OCI-LY7 (cell line): ENCODE measurements at regions not wholly inside any gene's neighbourhood (a gene's known extent, or its start where the extent isn't known, plus 50 kb on each side); places are given as distances from the start of the nearest gene placed in this dataset.
A peak's percentile ranks its signal among the peaks of the same experiment; 100 is the strongest.

ENCODE experiments used
- BruUV-seq: library from RNA; stranded (reverse); fragments of 400-500 nt; replicated peaks from 2 replicates; lab custom pipeline; 2021; lab: Mats Ljungman, UMichigan
- CTCF ChIA-PET: fragments of 300-600 bp; sonication (Branson Sonifier 250); formaldehyde crosslinking; loops from one replicate; lab custom pipeline; 2022; ENCODE audit warnings: antibody characterized with exemption; ENCODE audit not compliant: unreplicated experiment; lab: Charles Lee
- POLR2A ChIA-PET: fragments of 300-600 bp; sonication (Branson Sonifier 250); formaldehyde crosslinking; loops from one replicate; lab custom pipeline; 2022; ENCODE audit warnings: antibody characterized with exemption; lab: Charles Lee
- DNase-seq: peaks from one replicate; pipeline ENCODE4 v3.0.0-alpha.2; 2015; ENCODE audit warnings: low spot score
- H2AFZ ChIP-seq: fragments of 200-600 bp; sonication (generic), shearing (Covaris generic); 2 replicates; pipeline ENCODE4 v1.6.1; 2014; ENCODE audit warnings: mild to moderate bottlenecking, antibody characterized with exemption, low read length, moderate library complexity
- H3K27ac ChIP-seq: fragments of 200-600 bp; sonication (generic); 2 replicates; pipeline ENCODE4 v1.5.1; 2014; ENCODE audit warnings: mixed run types, low read depth, mild to moderate bottlenecking, moderate library complexity, low read length, inconsistent platforms; ENCODE audit not compliant: poor library complexity, severe bottlenecking
- H3K36me3 ChIP-seq: fragments of 200-600 bp; sonication (generic); 2 replicates; pipeline ENCODE4 v1.6.1; 2014; ENCODE audit warnings: mild to moderate bottlenecking, antibody characterized with exemption, low read length, moderate library complexity, mixed read lengths; ENCODE audit not compliant: insufficient read depth
- H3K4me1 ChIP-seq: fragments of 200-600 bp; sonication (generic); 2 replicates; pipeline ENCODE4 v1.5.1; 2014; ENCODE audit warnings: mild to moderate bottlenecking, low read length; ENCODE audit not compliant: insufficient read depth, poor library complexity, severe bottlenecking
- H3K4me2 ChIP-seq: fragments of 200-600 bp; sonication (generic); 2 replicates; pipeline ENCODE4 v1.6.1; 2014; ENCODE audit warnings: mild to moderate bottlenecking, low read length
- H3K4me3 ChIP-seq: fragments of 200-600 bp; sonication (generic); 2 replicates; pipeline ENCODE4 v1.5.1; 2014; ENCODE audit warnings: mild to moderate bottlenecking, low read depth, low read length; ENCODE audit not compliant: poor library complexity, severe bottlenecking
- H3K79me2 ChIP-seq: fragments of 200-600 bp; sonication (generic); 2 replicates; pipeline ENCODE4 v1.6.1; 2016; ENCODE audit warnings: low read depth, mild to moderate bottlenecking, low read length, moderate library complexity, mixed read lengths; ENCODE audit not compliant: insufficient read depth
- H3K9me2 ChIP-seq: fragments of 200-600 bp; sonication (generic); 2 replicates; pipeline ENCODE4 v1.6.1; 2016; ENCODE audit warnings: mild to moderate bottlenecking, low read length, mixed read lengths; ENCODE audit not compliant: insufficient read depth
- H3K9me3 ChIP-seq: fragments of 200-600 bp; sonication (generic); 2 replicates; pipeline ENCODE4 v1.6.1; 2014; ENCODE audit warnings: mild to moderate bottlenecking, mixed run types, low read length, mixed read lengths
- H4K20me1 ChIP-seq: fragments of 200-600 bp; sonication (generic); 2 replicates; pipeline ENCODE4 v1.6.1; 2014; ENCODE audit warnings: mild to moderate bottlenecking, antibody characterized with exemption, low read length, moderate library complexity, mixed read lengths; ENCODE audit not compliant: insufficient read depth
- CTCF ChIP-seq: fragments of 200-600 bp; sonication (generic); conservative IDR thresholded peaks from 2 replicates; pipeline ENCODE4 v1.5.1; 2014; ENCODE audit warnings: mild to moderate bottlenecking, antibody characterized with exemption, low read length, moderate library complexity, mixed read lengths
- EZH2phosphoT487 ChIP-seq: fragments of 200-600 bp; sonication (generic); IDR thresholded peaks from 2 replicates; pipeline ENCODE4 v1.6.1; 2018; ENCODE audit warnings: low read depth, borderline replicate concordance, mild to moderate bottlenecking, mixed run types, antibody characterized with exemption, low read length, moderate library complexity, mixed read lengths
- intact Hi-C: fragments of 100-400 bp; cut with micrococcal nuclease; formaldehyde crosslinking; loops from one replicate; pipeline ENCODE4 v1.10.0; 2022; ENCODE audit not compliant: unreplicated experiment

GRCh38 chr12:94795044-94795443 is 144.7 kb upstream of the TMCC3 start:
- Histone ChIP-seq H3K79me2 (no peaks in the 10 kb centered on the region), H3K4me3 (no peak overlapping the region), H3K36me3 (no peaks in the 10 kb centered on the region), H3K9me2 (no peaks in the 10 kb centered on the region), H3K4me1 (peaks cover 44% of the 10 kb centered on the region), H3K9me3 (no peaks in the 10 kb centered on the region), H2AFZ (peak overlapping the region; percentile 59), H3K4me2 (peak overlapping the region; percentile 39), H4K20me1 (no peaks in the 10 kb centered on the region), H3K27ac (peak overlapping the region; percentile 21)
- CTCF ChIA-PET: no interaction called here
- no TSS peak for BruUV-seq
- POLR2A ChIA-PET: interaction anchor here (0.9 to 1.1 kb wide), 2 partner anchors 11 to 35 kb away, joined by 3 to 4 read pairs; no protein-coding TSS in a partner anchor
- intact Hi-C loops: no loop called here
- TF ChIP-seq CTCF (no peak), EZH2phosphoT487 (no peak)
- DNase-seq: peak; percentile 55

- Histone ChIP-seq H3K4me3 (no peak overlapping the region), H3K4me2 (no peak overlapping the region), H2AFZ (no peak overlapping the region), H3K9me3 (no peaks in the 10 kb centered on the region), H3K27ac (no peak overlapping the region), H3K9me2 (no peaks in the 10 kb centered on the region), H3K4me1 (peaks cover 47% of the 10 kb centered on the region), H4K20me1 (no peaks in the 10 kb centered on the region), H3K36me3 (no peaks in the 10 kb centered on the region), H3K79me2 (no peaks in the 10 kb centered on the region)
- intact Hi-C loops: no loop called here
- BruUV-seq: no TSS peak
- DNase-seq: no peak
- TF ChIP-seq EZH2phosphoT487 (no peak), CTCF (no peak)
- POLR2A ChIA-PET: interaction anchor here (0.5 to 1.1 kb wide), 2 partner anchors 8 to 1800 kb away, joined by 3 to 4 read pairs; no protein-coding TSS in a partner anchor
- CTCF ChIA-PET: no interaction called here
Measured at GRCh38 chr12:94793191-94793595, 142.8 kb upstream of the TMCC3 start.

GRCh38 chr12:94792693-94793092 is 142.3 kb upstream of the TMCC3 start:
- H3K4me3 ChIP-seq: no peak overlapping the region
- H3K9me3 ChIP-seq: no peaks in the 10 kb centered on the region
- TF ChIP-seq CTCF: no peak
- TF ChIP-seq EZH2phosphoT487: no peak
- no peak overlapping the region for H3K27ac ChIP-seq
- H2AFZ ChIP-seq: no peak overlapping the region
- DNase-seq: no peak
- no peak overlapping the region for H3K4me2 ChIP-seq
- POLR2A ChIA-PET: interaction anchor here (0.5 to 1.1 kb wide), 4 partner anchors 8 to 1800 kb away, joined by 3 to 4 read pairs (median 3); no protein-coding TSS in a partner anchor
- H3K4me1 ChIP-seq: peaks cover 51% of the 10 kb centered on the region
- no peaks in the 10 kb centered on the region for H3K9me2 ChIP-seq
- H4K20me1 ChIP-seq: no peaks in the 10 kb centered on the region
- H3K79me2 ChIP-seq: no peaks in the 10 kb centered on the region
- no TSS peak for BruUV-seq
- CTCF ChIA-PET: no interaction called here
- intact Hi-C loops: no loop called here
- no peaks in the 10 kb centered on the region for H3K36me3 ChIP-seq
